ENCODE measurements at regions not wholly inside any gene's neighbourhood (a gene's known extent, or its start where the extent isn't known, plus 50 kb on each side); places are given as distances from the start of the nearest gene placed in this dataset.

GRCh38 chr11:122598971-122599370 lies 56.6 kb upstream of the UBASH3B start:
- no peaks in the 10 kb centered on the region for H3K9me3 ChIP-seq
- H3K4me1 ChIP-seq, result no peaks in the 10 kb centered on the region
- 82 to 92% (median 89%) methylated on average over 3 of the region's 3 CpGs for WGBS, 5 donors
- TF ChIP-seq POLR2A (IDR thresholded peaks at IDR 0.05) (no peak), EP300 (IDR thresholded peaks at IDR 0.05) (no peak), CTCF (IDR thresholded peaks at IDR 0.05) (no peak), POLR2AphosphoS5 (IDR thresholded peaks at IDR 0.05) (no peak)
- H3K27me3 ChIP-seq, result peaks cover 0 to 7% (median 3%) of the 10 kb centered on the region in 3 donors
- no peak overlapping the region for H3K4me3 ChIP-seq
- no peaks in the 10 kb centered on the region for H3K36me3 ChIP-seq
- no peak for DNase-seq
- no peak overlapping the region for H3K27ac ChIP-seq
- intact Hi-C loops (cut with DNase I; ENCODE audit: low total_unique reads), result no loop called here

- Histone ChIP-seq H3K4me3 (no peak overlapping the region), H3K36me3 (no peaks in the 10 kb centered on the region), H3K9me3 (no peaks in the 10 kb centered on the region), H3K27ac (no peak overlapping the region), H3K27me3 (peaks cover 0 to 12% (median 3%) of the 10 kb centered on the region in 3 donors), H3K4me1 (no peaks in the 10 kb centered on the region)
- TF ChIP-seq CTCF (IDR thresholded peaks at IDR 0.05) (no peak), EP300 (IDR thresholded peaks at IDR 0.05) (no peak), POLR2AphosphoS5 (IDR thresholded peaks at IDR 0.05) (no peak), POLR2A (IDR thresholded peaks at IDR 0.05) (no peak)
- WGBS, 5 donors, result 72 to 87% (median 79%) methylated on average over 2 of the region's 2 CpGs
- intact Hi-C loops (cut with DNase I; ENCODE audit: low total_unique reads), result no loop called here
- DNase-seq, result no peak
These were observed 58.0 kb upstream of the UBASH3B start for GRCh38 chr11:122597511-122597910.

- Histone ChIP-seq H3K4me1 (no peaks in the 10 kb centered on the region), H3K27me3 (peaks cover 0 to 31% (median 3%) of the 10 kb centered on the region in 3 donors), H3K9me3 (no peaks in the 10 kb centered on the region), H3K36me3 (no peaks in the 10 kb centered on the region), H3K27ac (no peak overlapping the region), H3K4me3 (no peak overlapping the region)
- intact Hi-C loops (cut with DNase I; ENCODE audit: low total_unique reads), result no loop called here
- DNase-seq, result no peak
- no peak for TF ChIP-seq POLR2AphosphoS5 (IDR thresholded peaks at IDR 0.05)
- TF ChIP-seq EP300 (IDR thresholded peaks at IDR 0.05), result no peak
- no peak for TF ChIP-seq POLR2A (IDR thresholded peaks at IDR 0.05)
- TF ChIP-seq CTCF (IDR thresholded peaks at IDR 0.05), result no peak
- WGBS, 5 donors, result 59 to 83% (median 74%) methylated on average over 3 of the region's 3 CpGs
These were observed 60.4 kb upstream of the UBASH3B start for GRCh38 chr11:122594986-122595645.

GRCh38 chr11:122593473-122594420 lies 61.8 kb upstream of the UBASH3B start:
- DNase-seq, result no peak
- peaks cover 0 to 42% (median 3%) of the 10 kb centered on the region in 3 donors for H3K27me3 ChIP-seq

More at GRCh38 chr11:122593473-122594420, 61.8 kb upstream of the UBASH3B start:
- Histone ChIP-seq H3K9me3 (no peaks in the 10 kb centered on the region), H3K4me3 (no peak overlapping the region), H3K27ac (no peak overlapping the region), H3K36me3 (no peaks in the 10 kb centered on the region), H3K4me1 (no peaks in the 10 kb centered on the region)
- intact Hi-C loops (cut with DNase I; ENCODE audit: low total_unique reads), result no loop called here
- 69 to 78% (median 72%) methylated on average over 4 of the region's 4 CpGs for WGBS, 5 donors
- TF ChIP-seq EP300 (IDR thresholded peaks at IDR 0.05), result no peak
- TF ChIP-seq POLR2A (IDR thresholded peaks at IDR 0.05), result no peak
- no peak for TF ChIP-seq CTCF (IDR thresholded peaks at IDR 0.05)
- no peak for TF ChIP-seq POLR2AphosphoS5 (IDR thresholded peaks at IDR 0.05)

Data from stomach (tissue), 8 donors.